Sigmoid colon (tissue), 6 donors: ENCODE measurements at regions not wholly inside any gene's neighbourhood (a gene's known extent, or its start where the extent isn't known, plus 50 kb on each side); places are given as distances from the start of the nearest gene placed in this dataset.
A peak's percentile ranks its signal among the peaks of the same experiment; 100 is the strongest.

Source experiments
- DNase-seq: peaks from one replicate; pipeline ENCODE4 v3.0.0-alpha.2; 2019
- H3K27ac ChIP-seq, 4 donors: fragments of 200-600 bp; sonication (generic); one replicate each; pipeline ENCODE4 v1.5.1; 2016 to 2019; ENCODE audit warnings: mild to moderate bottlenecking in 1 of 4
- H3K27me3 ChIP-seq, 3 donors: fragments of 200-600 bp; sonication (generic); one replicate each; pipeline ENCODE4 v1.5.1; 2019; ENCODE audit warnings: mild to moderate bottlenecking in 1 of 3
- H3K36me3 ChIP-seq, 4 donors: fragments of 200-600 bp; sonication (generic); one replicate each; pipeline ENCODE4 v1.5.1; 2016 to 2019
- H3K4me1 ChIP-seq, 4 donors: fragments of 200-600 bp; sonication (generic); one replicate each; pipeline ENCODE4 v1.5.1; 2017 to 2019
- H3K4me3 ChIP-seq, 4 donors: fragments of 200-600 bp; sonication (generic); one replicate each; pipeline ENCODE4 v1.5.1; 2017 to 2019; ENCODE audit warnings: mild to moderate bottlenecking in 2 of 4, moderate library complexity in 1 of 4
- H3K9me3 ChIP-seq, 4 donors: fragments of 200-600 bp in 3 of 4; sonication (generic) in 3 of 4; one replicate each; pipeline versions ENCODE4 v1.5.1 to v1.6.1; 2013 to 2019
- CTCF ChIP-seq, 4 experiments: fragments of 450-650 bp in 3 of 4; fragments of 200-600 bp in 1 of 4; IDR thresholded peaks; one replicate each; pipeline ENCODE4 v1.5.1; 2016 to 2019; ENCODE audit warnings: antibody characterized with exemption in 4 of 4, mild to moderate bottlenecking in 3 of 4, moderate library complexity in 2 of 4
- EP300 ChIP-seq, 4 donors: sonication (generic); formaldehyde crosslinking; IDR thresholded peaks; one replicate each; pipeline ENCODE4 v1.6.1; 2017; ENCODE audit warnings: antibody characterized with exemption in 4 of 4
- POLR2A ChIP-seq, 2 donors: fragments of 450-650 bp; IDR thresholded peaks; one replicate each; pipeline ENCODE4 v1.6.1; 2016; ENCODE audit warnings: antibody characterized with exemption in 2 of 2, mild to moderate bottlenecking in 2 of 2, moderate library complexity in 2 of 2
- POLR2AphosphoS5 ChIP-seq, 4 donors: sonication (generic); formaldehyde crosslinking; IDR thresholded peaks; one replicate each; pipeline ENCODE4 v1.6.1; 2017; ENCODE audit warnings: antibody characterized with exemption in 4 of 4
- WGBS, 2 donors: extraction: QIAGEN DNeasy Blood & Tissue Kit; methylation state at CpG; one replicate each; pipeline ENCODE4 v1.1.7; 2013; 5-methylcytosine and 5-hydroxymethylcytosine counted together
- intact Hi-C: fragments of 100-400 bp; cut with DNase I; formaldehyde crosslinking; loops from one replicate; pipeline ENCODE4 v1.15.1; 2023
- donor health status: healthy with polysubstance abuse.
- donor health status: healthy.

GRCh38 chr2:43171789-43172188 is 54.6 kb downstream of the ZFP36L2 start:
- intact Hi-C loops = no loop called here
- peak overlapping the region in 1 of 4 donors; percentile 18 for H3K27ac ChIP-seq
- DNase-seq = peak; percentile 83

GRCh38 chr2:43170405-43171105 is 55.9 kb downstream of the ZFP36L2 start:
- Histone ChIP-seq H3K36me3 (no peaks in the 10 kb centered on the region), H3K4me1 (peaks cover 0 to 20% (median 7%) of the 10 kb centered on the region in 4 donors), H3K27me3 (no peaks in the 10 kb centered on the region), H3K27ac (no peak overlapping the region), H3K4me3 (no peak overlapping the region), H3K9me3 (peaks cover 0 to 7% (median 4%) of the 10 kb centered on the region in 4 donors)
- WGBS, 2 donors = 66 to 86% methylated on average over 21 of the region's 21 CpGs
- TF ChIP-seq CTCF (IDR thresholded peaks at IDR 0.05) (no peak), POLR2AphosphoS5 (IDR thresholded peaks at IDR 0.05) (no peak), EP300 (IDR thresholded peaks at IDR 0.05) (no peak), POLR2A (IDR thresholded peaks at IDR 0.05) (no peak)
- no peak for DNase-seq
- intact Hi-C loops = no loop called here

More at GRCh38 chr2:43171789-43172188, 54.6 kb downstream of the ZFP36L2 start:
- 38 to 54% methylated on average over 1 of the region's 1 CpG for WGBS, 2 donors
- Histone ChIP-seq H3K4me3 (no peak overlapping the region), H3K27me3 (no peaks in the 10 kb centered on the region), H3K9me3 (peaks cover 0 to 7% (median 5%) of the 10 kb centered on the region in 4 donors), H3K4me1 (peaks cover 0 to 20% (median 7%) of the 10 kb centered on the region in 4 donors), H3K36me3 (no peaks in the 10 kb centered on the region)
- TF ChIP-seq POLR2A (IDR thresholded peaks at IDR 0.05) = no peak
- TF ChIP-seq EP300 (IDR thresholded peaks at IDR 0.05) = no peak
- no peak for TF ChIP-seq CTCF (IDR thresholded peaks at IDR 0.05)
- TF ChIP-seq POLR2AphosphoS5 (IDR thresholded peaks at IDR 0.05) = no peak

- Histone ChIP-seq H3K36me3 (no peaks in the 10 kb centered on the region), H3K4me3 (no peak overlapping the region), H3K27me3 (no peaks in the 10 kb centered on the region), H3K27ac (peak overlapping the region in 3 of 4 donors; percentile 25 to 58 (median 31)), H3K4me1 (peaks cover 0 to 20% (median 7%) of the 10 kb centered on the region in 4 donors), H3K9me3 (peaks cover 0 to 5% (median 1%) of the 10 kb centered on the region in 4 donors)
- intact Hi-C loops = no loop called here
- 26 to 49% methylated on average over 9 of the region's 9 CpGs for WGBS, 2 donors
- TF ChIP-seq EP300 (IDR thresholded peaks at IDR 0.05) (no peak), CTCF (IDR thresholded peaks at IDR 0.05) (peak in 3 of 4 experiments; percentile 26 to 47 (median 36))
- no peak for DNase-seq
These were observed 56.4 kb downstream of the ZFP36L2 start for GRCh38 chr2:43169987-43170386.

- WGBS, 2 donors = 9 to 31% methylated on average over 24 of the region's 24 CpGs
- Histone ChIP-seq H3K4me1 (peaks cover 0 to 20% (median 7%) of the 10 kb centered on the region in 4 donors), H3K36me3 (no peaks in the 10 kb centered on the region), H3K9me3 (no peaks in the 10 kb centered on the region), H3K4me3 (no peak overlapping the region), H3K27me3 (no peaks in the 10 kb centered on the region), H3K27ac (peak overlapping the region in 3 of 4 donors; percentile 25 to 58 (median 31))
- intact Hi-C loops = no loop called here
- DNase-seq = no peak
- no peak for TF ChIP-seq CTCF (IDR thresholded peaks at IDR 0.05)
- peak in 1 of 4 donors; percentile 16 for TF ChIP-seq POLR2AphosphoS5 (IDR thresholded peaks at IDR 0.05)
- TF ChIP-seq EP300 (IDR thresholded peaks at IDR 0.05) = no peak
- no peak for TF ChIP-seq POLR2A (IDR thresholded peaks at IDR 0.05)
These were observed 57.1 kb downstream of the ZFP36L2 start for GRCh38 chr2:43169099-43169945.
